ENCODE measurements at regions not wholly inside any gene's neighbourhood (a gene's known extent, or its start where the extent isn't known, plus 50 kb on each side); places are given as distances from the start of the nearest gene placed in this dataset.

DNA sequence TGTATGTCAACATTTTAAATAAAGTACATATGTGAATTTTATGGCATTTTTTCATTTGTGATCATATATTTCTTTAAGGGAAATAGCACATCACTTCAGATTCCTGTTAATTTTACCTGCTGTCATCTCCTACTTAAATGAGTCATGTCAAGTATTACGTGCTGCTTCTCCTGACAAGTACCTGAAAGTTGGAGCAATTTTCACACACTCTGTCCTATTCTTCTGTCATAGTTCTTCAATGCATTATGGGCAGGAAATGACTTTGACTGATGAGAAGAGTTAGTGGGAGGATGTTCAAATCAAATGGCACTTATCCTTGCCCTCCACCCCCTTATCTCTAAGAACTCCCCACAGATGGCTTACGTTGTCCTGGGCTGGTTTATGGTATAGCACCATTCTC, 64.2 kb upstream of the SYTL5 start:
- no peaks in the 10 kb centered on the region for H3K36me3 ChIP-seq (ENCODE audit: control insufficient read depth, insufficient read depth, low read length)
- no peaks in the 10 kb centered on the region for H3K4me1 ChIP-seq (ENCODE audit: control insufficient read depth, extremely low read depth, insufficient read depth, low read length)
- H3K4me2 ChIP-seq (ENCODE audit: extremely low read depth, insufficient read depth, low read length): no peak overlapping the region
- no peaks in the 10 kb centered on the region for H3K79me2 ChIP-seq (ENCODE audit: control insufficient read depth, insufficient read depth, low read length)
- no peak overlapping the region for H3K4me3 ChIP-seq (replicated peaks in 1 of 4; ENCODE audit: control extremely low read depth in 1 of 4, insufficient read depth in 1 of 4, low read depth in 3 of 4, low read length in 4 of 4)
- no peaks in the 10 kb centered on the region for H3K27me3 ChIP-seq (ENCODE audit: control insufficient read depth, insufficient read depth, low read length)
- H3K9me3 ChIP-seq (ENCODE audit: control insufficient read depth, insufficient read depth, low read depth, low read length): no peaks in the 10 kb centered on the region
- TF ChIP-seq EZH2 (IDR thresholded peaks at IDR 0.05; ENCODE audit: low read length, missing control alignments): no peak
- no peak overlapping the region for H3K9ac ChIP-seq (ENCODE audit: insufficient read depth, low read length)
- no peak for DNase-seq (ENCODE audit: low read depth in 2 of 2)
- no peak overlapping the region for H2AFZ ChIP-seq (ENCODE audit: low read length)
- H3K27ac ChIP-seq (ENCODE audit: insufficient read depth, low read length): no peak overlapping the region
- no peaks in the 10 kb centered on the region for H4K20me1 ChIP-seq (ENCODE audit: control insufficient read depth, extremely low read depth, insufficient read depth, low read length)

DNA sequence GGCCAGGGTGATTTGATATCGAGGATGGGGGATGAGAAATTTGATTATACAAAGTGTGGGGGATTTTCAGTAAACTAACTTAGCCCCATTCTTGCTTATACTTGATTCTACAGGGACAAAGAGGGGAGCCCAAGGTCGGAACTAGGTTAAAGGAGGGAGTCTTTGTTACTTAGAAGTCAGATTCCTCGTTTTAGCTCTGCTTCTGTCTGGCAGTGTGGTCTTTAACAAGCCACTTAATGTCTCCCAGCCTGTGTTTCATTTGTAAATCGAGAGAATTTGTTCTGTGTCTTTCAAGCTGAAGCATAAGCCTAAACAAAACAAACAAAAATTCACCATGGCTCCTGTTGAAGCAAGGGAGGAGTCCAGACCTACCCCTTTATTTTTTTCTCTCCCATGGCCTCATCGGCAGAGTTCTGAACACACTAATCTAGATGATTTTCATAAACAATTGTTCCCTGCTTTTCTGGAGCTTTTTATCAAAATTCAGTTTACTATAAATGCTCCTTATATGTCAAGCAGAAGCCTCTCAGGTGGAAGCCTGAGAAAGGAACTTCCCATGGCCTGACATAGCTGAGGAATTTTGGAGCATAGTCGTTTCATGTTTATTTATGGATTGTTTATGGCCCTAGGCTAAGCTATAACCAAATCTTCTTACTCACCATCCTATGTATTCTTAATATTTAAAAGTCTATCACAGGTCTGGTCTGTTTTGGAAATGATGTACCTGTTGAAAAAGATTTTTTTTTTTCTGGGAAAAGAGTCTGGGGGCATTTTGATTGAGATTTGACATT, 62.6 kb upstream of the SYTL5 start:
- no peaks in the 10 kb centered on the region for H3K36me3 ChIP-seq (ENCODE audit: control insufficient read depth, insufficient read depth, low read length)
- no peaks in the 10 kb centered on the region for H4K20me1 ChIP-seq (ENCODE audit: control insufficient read depth, extremely low read depth, insufficient read depth, low read length)
- H3K4me2 ChIP-seq (ENCODE audit: extremely low read depth, insufficient read depth, low read length): no peak overlapping the region
- H3K27ac ChIP-seq (ENCODE audit: insufficient read depth, low read length): no peak overlapping the region
- no peak overlapping the region for H3K4me3 ChIP-seq (replicated peaks in 1 of 4; ENCODE audit: control extremely low read depth in 1 of 4, insufficient read depth in 1 of 4, low read depth in 3 of 4, low read length in 4 of 4)
- no peaks in the 10 kb centered on the region for H3K79me2 ChIP-seq (ENCODE audit: control insufficient read depth, insufficient read depth, low read length)
- H3K9me3 ChIP-seq (ENCODE audit: control insufficient read depth, insufficient read depth, low read depth, low read length): no peaks in the 10 kb centered on the region
- H2AFZ ChIP-seq (ENCODE audit: low read length): no peak overlapping the region
- no peak overlapping the region for H3K9ac ChIP-seq (ENCODE audit: insufficient read depth, low read length)
- TF ChIP-seq EZH2 (IDR thresholded peaks at IDR 0.05; ENCODE audit: low read length, missing control alignments) (no peak), CTCF (conservative IDR thresholded peaks at IDR 0.05 in 1 of 2, IDR thresholded peaks at IDR 0.05 in 1 of 2; ENCODE audit: low read depth in 1 of 2, low read length in 2 of 2) (no peak)
- DNase-seq (ENCODE audit: low read depth in 2 of 2): no peak
- no peaks in the 10 kb centered on the region for H3K4me1 ChIP-seq (ENCODE audit: control insufficient read depth, extremely low read depth, insufficient read depth, low read length)
- H3K27me3 ChIP-seq (ENCODE audit: control insufficient read depth, insufficient read depth, low read length): no peaks in the 10 kb centered on the region

DNA sequence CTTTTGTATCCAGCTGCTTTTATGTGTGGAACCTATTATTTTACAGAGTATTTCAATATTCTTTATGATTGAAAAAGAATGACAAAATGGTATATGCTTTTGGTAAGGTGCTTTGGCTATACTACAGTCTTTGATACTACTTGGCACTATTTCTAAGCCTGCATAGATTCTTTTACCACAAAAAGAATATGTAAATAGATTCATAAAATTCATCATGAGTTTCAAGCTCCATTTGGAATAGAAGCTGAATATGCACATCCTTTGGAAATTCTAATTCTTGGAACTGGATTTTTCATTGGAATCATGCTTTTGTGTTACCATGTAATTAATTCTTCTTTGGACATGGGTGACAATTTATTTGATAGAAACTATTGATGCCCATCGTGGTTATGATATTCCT, 60.2 kb upstream of the SYTL5 start:
- TF ChIP-seq CTCF (conservative IDR thresholded peaks at IDR 0.05 in 1 of 2, IDR thresholded peaks at IDR 0.05 in 1 of 2; ENCODE audit: low read depth in 1 of 2, low read length in 2 of 2) (no peak), EZH2 (IDR thresholded peaks at IDR 0.05; ENCODE audit: low read length, missing control alignments) (no peak)
- Histone ChIP-seq H3K36me3 (ENCODE audit: control insufficient read depth, insufficient read depth, low read length) (no peaks in the 10 kb centered on the region), H3K27ac (ENCODE audit: insufficient read depth, low read length) (no peak overlapping the region), H3K79me2 (ENCODE audit: control insufficient read depth, insufficient read depth, low read length) (no peaks in the 10 kb centered on the region), H3K9ac (ENCODE audit: insufficient read depth, low read length) (no peak overlapping the region), H4K20me1 (ENCODE audit: control insufficient read depth, extremely low read depth, insufficient read depth, low read length) (no peaks in the 10 kb centered on the region), H3K4me2 (ENCODE audit: extremely low read depth, insufficient read depth, low read length) (no peak overlapping the region), H3K9me3 (ENCODE audit: control insufficient read depth, insufficient read depth, low read depth, low read length) (no peaks in the 10 kb centered on the region), H3K4me3 (replicated peaks in 1 of 4; ENCODE audit: control extremely low read depth in 1 of 4, insufficient read depth in 1 of 4, low read depth in 3 of 4, low read length in 4 of 4) (no peak overlapping the region), H2AFZ (ENCODE audit: low read length) (no peak overlapping the region), H3K4me1 (ENCODE audit: control insufficient read depth, extremely low read depth, insufficient read depth, low read length) (no peaks in the 10 kb centered on the region), H3K27me3 (ENCODE audit: control insufficient read depth, insufficient read depth, low read length) (no peaks in the 10 kb centered on the region)
- no peak for DNase-seq (ENCODE audit: low read depth in 2 of 2)
